Adrenal gland (tissue), 9 donors: ENCODE measurements at regions not wholly inside any gene's neighbourhood (a gene's known extent, or its start where the extent isn't known, plus 50 kb on each side); places are given as distances from the start of the nearest gene placed in this dataset.

Experiments
- DNase-seq, 7 donors: peaks; one replicate each; pipeline ENCODE4 v3.0.0-alpha.2; 2019 to 2020
- H3K27ac ChIP-seq, 5 donors: fragments of 200-600 bp; sonication (generic) in 4 of 5; 1 replicate in 3 of 5; 2 replicates in 2 of 5; pipeline versions ENCODE4 v1.5.1 to v1.8.0; 2016 to 2020; ENCODE audit warnings: mild to moderate bottlenecking in 1 of 5
- H3K27me3 ChIP-seq: fragments of 200-600 bp; 2 replicates; pipeline ENCODE4 v1.8.0; 2021
- H3K36me3 ChIP-seq, 2 donors: fragments of 200-600 bp; replicated peaks in 1 of 2; 1 replicate in 1 of 2; 2 replicates in 1 of 2; pipeline versions ENCODE4 v1.5.1 to v1.8.0; 2018 to 2022
- H3K4me1 ChIP-seq, 2 donors: fragments of 200-600 bp; replicated peaks in 1 of 2; 1 replicate in 1 of 2; 2 replicates in 1 of 2; pipeline versions ENCODE4 v1.5.1 to v1.8.0; 2018 to 2021
- H3K4me3 ChIP-seq, 4 donors: fragments of 200-600 bp; sonication (generic) in 3 of 4; one replicate each; pipeline ENCODE4 v1.5.1; 2016 to 2018
- H3K9me3 ChIP-seq, 3 donors: fragments of 200-600 bp; sonication (generic) in 1 of 3; replicated peaks in 1 of 3; 1 replicate in 2 of 3; 2 replicates in 1 of 3; pipeline versions ENCODE4 v1.5.1 to v1.8.0; 2016 to 2021
- CTCF ChIP-seq, 6 experiments: fragments of 450-650 bp in 4 of 6; fragments of 200-600 bp in 2 of 6; sonication (generic) in 1 of 6; IDR thresholded peaks; 1 replicate in 5 of 6; 2 replicates in 1 of 6; pipeline versions ENCODE4 v1.5.1 to v1.8.0; 2016 to 2021; ENCODE audit warnings: antibody characterized with exemption in 6 of 6, mild to moderate bottlenecking in 2 of 6, moderate library complexity in 1 of 6
- POLR2A ChIP-seq, 2 donors: fragments of 450-650 bp; IDR thresholded peaks; one replicate each; pipeline ENCODE4 v1.6.1; 2017; ENCODE audit warnings: antibody characterized with exemption in 2 of 2, mild to moderate bottlenecking in 2 of 2, moderate library complexity in 1 of 2
- WGBS, 4 donors: extraction: QIAGEN DNeasy Blood & Tissue Kit in 2 of 4; methylation state at CpG; one replicate each; pipeline versions ENCODE4 v1.1.5 to v1.1.7; 2013 to 2017; 5-methylcytosine and 5-hydroxymethylcytosine counted together
- intact Hi-C, 2 donors: fragments of 100-400 bp; cut with DNase I; formaldehyde crosslinking; loops; one replicate each; pipeline versions ENCODE4 v1.14.1 to v1.15.0; 2022 to 2023
- donor health status: healthy with polysubstance abuse.
- donor health status: Bipolar disorder and iron deficiency.
- donor health status: DM: yes; HTN: yes; CAD: no.
- donor health status: DM: no; HTN: no; CAD: no.
- donor health status: DM: no; HTN: no; CAD: no.

- H3K36me3 ChIP-seq, result no peaks in the 10 kb centered on the region
- intact Hi-C loops, result no loop called here
- no peak for TF ChIP-seq CTCF (IDR thresholded peaks at IDR 0.05)
- WGBS, 4 donors, result 48 to 71% (median 50%) methylated on average over 1 of the region's 1 CpG
- H3K9me3 ChIP-seq, result no peaks in the 10 kb centered on the region
- no peak overlapping the region for H3K27ac ChIP-seq
- no peaks in the 10 kb centered on the region for H3K4me1 ChIP-seq
- H3K4me3 ChIP-seq, result no peak overlapping the region
- no peaks in the 10 kb centered on the region for H3K27me3 ChIP-seq
- no peak for DNase-seq
Measured at GRCh38 chr18:43719267-43719795, 442.0 kb upstream of the SYT4 start.

GRCh38 chr18:43720041-43720440, 442.8 kb upstream of the SYT4 start:
- Histone ChIP-seq H3K9me3 (no peaks in the 10 kb centered on the region), H3K4me3 (no peak overlapping the region), H3K27ac (no peak overlapping the region), H3K4me1 (no peaks in the 10 kb centered on the region), H3K27me3 (no peaks in the 10 kb centered on the region), H3K36me3 (no peaks in the 10 kb centered on the region)
- no peak for DNase-seq
- TF ChIP-seq POLR2A (IDR thresholded peaks at IDR 0.05) (no peak), CTCF (IDR thresholded peaks at IDR 0.05) (no peak)
- intact Hi-C loops, result no loop called here
- WGBS, 4 donors, result 60 to 76% (median 68%) methylated on average over 2 of the region's 2 CpGs

- TF ChIP-seq CTCF (IDR thresholded peaks at IDR 0.05) (no peak), POLR2A (IDR thresholded peaks at IDR 0.05) (no peak)
- Histone ChIP-seq H3K27ac (no peak overlapping the region), H3K4me3 (no peak overlapping the region), H3K9me3 (no peaks in the 10 kb centered on the region), H3K36me3 (no peaks in the 10 kb centered on the region), H3K4me1 (no peaks in the 10 kb centered on the region), H3K27me3 (no peaks in the 10 kb centered on the region)
- intact Hi-C loops, result no loop called here
- no peak for DNase-seq
- 59 to 69% (median 63%) methylated on average over 2 of the region's 2 CpGs for WGBS, 4 donors
Measured at GRCh38 chr18:43735570-43735969, 458.3 kb upstream of the SYT4 start.

GRCh38 chr18:43744960-43745745, 467.9 kb upstream of the SYT4 start:
- Histone ChIP-seq H3K27ac (no peak overlapping the region), H3K9me3 (no peaks in the 10 kb centered on the region), H3K4me3 (no peak overlapping the region), H3K27me3 (no peaks in the 10 kb centered on the region), H3K4me1 (no peaks in the 10 kb centered on the region), H3K36me3 (no peaks in the 10 kb centered on the region)
- TF ChIP-seq CTCF (IDR thresholded peaks at IDR 0.05), result no peak
- TF ChIP-seq POLR2A (IDR thresholded peaks at IDR 0.05), result no peak
- intact Hi-C loops, result no loop called here
- DNase-seq, result no peak
- 64 to 94% (median 75%) methylated on average over 2 of the region's 2 CpGs for WGBS, 4 donors
